Thoracic aorta (tissue), 2 donors: ENCODE measurements at regions not wholly inside any gene's neighbourhood (a gene's known extent, or its start where the extent isn't known, plus 50 kb on each side); places are given as distances from the start of the nearest gene placed in this dataset.
"Not testable (repeated sequence)": the region's sequence is repeated elsewhere in the genome, so short reads cannot be mapped to it uniquely, and the experiment has no call there.

Experiments
- ATAC-seq: fragments of 150-250 bp; one replicate; pipeline ENCODE4 v1.8.0; 2017; ENCODE audit warnings: low read depth; ENCODE audit not compliant: insufficient number of reproducible peaks, low FRiP score
- DNase-seq: peaks from one replicate; pipeline ENCODE4 v3.0.0-alpha.2; 2020; ENCODE audit warnings: low spot score
- H3K27ac ChIP-seq, 2 donors: fragments of 200-600 bp; sonication (generic); 1 replicate in 1 of 2; 2 replicates in 1 of 2; pipeline ENCODE4 v1.5.1; 2016; ENCODE audit warnings: mild to moderate bottlenecking in 2 of 2, moderate library complexity in 2 of 2
- H3K27me3 ChIP-seq: fragments of 200-600 bp; sonication (generic); replicated peaks from 2 replicates; pipeline ENCODE4 v1.6.0; 2016; ENCODE audit warnings: mild to moderate bottlenecking; ENCODE audit not compliant: insufficient read depth
- H3K36me3 ChIP-seq: fragments of 200-600 bp; sonication (generic); one replicate; pipeline ENCODE4 v1.5.1; 2016
- H3K4me1 ChIP-seq, 2 donors: fragments of 200-600 bp; sonication (generic); 1 replicate in 1 of 2; 2 replicates in 1 of 2; pipeline versions ENCODE4 v1.5.1 to v1.6.0; 2016; ENCODE audit warnings: low read depth in 2 of 2, mild to moderate bottlenecking in 1 of 2; ENCODE audit not compliant: control insufficient read depth in 1 of 2
- H3K4me3 ChIP-seq: fragments of 200-600 bp; sonication (generic); 2 replicates; pipeline ENCODE4 v1.5.1; 2016; ENCODE audit warnings: mild to moderate bottlenecking
- H3K9me3 ChIP-seq: fragments of 200-600 bp; sonication (generic); 2 replicates; pipeline ENCODE4 v1.5.1; 2016
- TF ChIP-seq, protein P1 (sequence below): fragments of 200-600 bp; sonication (generic); IDR thresholded peaks from one replicate; pipeline ENCODE4 v1.5.1; 2019; ENCODE audit warnings: antibody characterized with exemption

DNA sequence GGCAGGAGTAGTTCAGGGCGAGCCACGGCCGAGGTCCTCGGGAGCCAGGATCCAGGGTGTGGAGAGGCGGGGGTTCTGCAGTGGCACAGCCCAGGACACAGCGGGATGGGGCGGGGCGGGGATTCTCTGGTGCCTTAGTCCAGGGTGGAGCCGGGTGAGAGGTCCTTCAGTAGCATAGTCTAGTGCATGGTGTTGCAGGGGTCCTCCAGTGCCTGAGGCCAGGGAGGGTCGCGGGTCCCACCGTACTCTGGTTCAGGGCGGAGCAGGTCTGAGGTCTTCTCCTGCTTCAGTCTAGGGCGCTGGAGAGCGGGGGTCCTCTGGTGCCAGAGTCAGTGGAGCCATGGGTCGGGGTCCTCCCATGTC, 131.1 kb downstream of the CCDC74A start:
- Histone ChIP-seq H3K36me3 (no peaks in the 10 kb centered on the region), H3K27me3 (no peaks in the 10 kb centered on the region), H3K27ac (no peak overlapping the region), H3K9me3 (no peaks in the 10 kb centered on the region), H3K4me3 (no peak overlapping the region), H3K4me1 (no peaks in the 10 kb centered on the region)
- TF ChIP-seq, protein P1, sequence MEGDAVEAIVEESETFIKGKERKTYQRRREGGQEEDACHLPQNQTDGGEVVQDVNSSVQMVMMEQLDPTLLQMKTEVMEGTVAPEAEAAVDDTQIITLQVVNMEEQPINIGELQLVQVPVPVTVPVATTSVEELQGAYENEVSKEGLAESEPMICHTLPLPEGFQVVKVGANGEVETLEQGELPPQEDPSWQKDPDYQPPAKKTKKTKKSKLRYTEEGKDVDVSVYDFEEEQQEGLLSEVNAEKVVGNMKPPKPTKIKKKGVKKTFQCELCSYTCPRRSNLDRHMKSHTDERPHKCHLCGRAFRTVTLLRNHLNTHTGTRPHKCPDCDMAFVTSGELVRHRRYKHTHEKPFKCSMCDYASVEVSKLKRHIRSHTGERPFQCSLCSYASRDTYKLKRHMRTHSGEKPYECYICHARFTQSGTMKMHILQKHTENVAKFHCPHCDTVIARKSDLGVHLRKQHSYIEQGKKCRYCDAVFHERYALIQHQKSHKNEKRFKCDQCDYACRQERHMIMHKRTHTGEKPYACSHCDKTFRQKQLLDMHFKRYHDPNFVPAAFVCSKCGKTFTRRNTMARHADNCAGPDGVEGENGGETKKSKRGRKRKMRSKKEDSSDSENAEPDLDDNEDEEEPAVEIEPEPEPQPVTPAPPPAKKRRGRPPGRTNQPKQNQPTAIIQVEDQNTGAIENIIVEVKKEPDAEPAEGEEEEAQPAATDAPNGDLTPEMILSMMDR: no peak
- DNase-seq: no peak
- ATAC-seq: no peak

DNA sequence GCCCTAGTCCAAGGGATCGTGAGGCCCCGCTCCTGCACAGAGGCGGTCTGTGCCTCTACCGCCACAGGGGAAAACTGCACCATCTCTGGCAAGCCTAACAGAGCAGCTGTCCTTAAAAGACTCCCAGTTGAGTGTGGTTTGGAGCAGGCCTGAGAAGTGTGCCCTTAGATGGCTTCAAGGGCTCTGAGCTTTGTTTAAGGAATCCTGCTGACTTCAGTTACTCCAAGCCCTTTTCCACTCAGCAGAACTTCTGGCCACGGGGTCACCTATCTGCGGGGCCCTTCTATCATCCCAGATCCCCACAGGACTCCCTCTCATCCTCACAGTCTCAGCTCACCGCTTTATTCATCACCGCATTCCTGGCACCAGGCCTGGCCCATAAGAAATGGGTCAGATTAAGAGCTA, 131.5 kb downstream of the CCDC74A start:
- Histone ChIP-seq H3K9me3 (no peaks in the 10 kb centered on the region), H3K4me3 (no peak overlapping the region), H3K27ac (no peak overlapping the region), H3K36me3 (no peaks in the 10 kb centered on the region), H3K27me3 (no peaks in the 10 kb centered on the region), H3K4me1 (no peaks in the 10 kb centered on the region)
- no peak for DNase-seq
- ATAC-seq: no peak
- TF ChIP-seq, protein P1: no peak

DNA sequence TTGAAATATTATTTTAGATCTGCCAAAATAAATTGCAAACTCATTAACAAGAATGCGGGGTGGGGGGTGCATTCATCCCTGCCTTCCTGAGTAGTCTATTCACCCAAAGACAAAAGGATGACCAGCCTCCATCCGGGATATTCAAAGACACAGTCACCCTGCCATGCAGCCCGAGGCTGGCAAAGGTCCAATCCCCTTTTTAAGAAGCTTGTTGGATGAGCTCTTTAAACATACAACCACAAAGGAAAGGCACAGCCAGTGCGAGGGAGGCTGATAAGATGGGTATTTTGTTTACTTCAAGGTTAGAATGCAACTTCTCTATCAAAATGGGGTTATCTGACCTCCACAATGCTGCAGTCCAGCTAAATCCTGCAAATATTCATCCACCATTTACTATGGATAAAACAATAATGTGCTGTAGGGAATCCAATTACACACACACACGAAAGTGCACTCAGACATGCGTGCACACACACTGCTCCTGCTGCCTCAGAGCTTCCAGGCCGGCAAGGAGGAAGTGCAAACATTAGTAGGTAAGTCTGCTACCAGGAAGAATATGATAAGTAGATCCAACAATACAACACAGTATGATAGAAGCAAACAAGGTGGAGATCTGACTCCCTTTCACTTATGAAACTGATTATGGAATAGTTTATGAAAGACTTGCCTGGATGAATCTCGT, 133.6 kb downstream of the CCDC74A start:
- not testable (repeated sequence) for H3K27me3 ChIP-seq, H3K27ac ChIP-seq, H3K9me3 ChIP-seq, H3K4me1 ChIP-seq, DNase-seq, ATAC-seq, H3K4me3 ChIP-seq, H3K36me3 ChIP-seq

DNA sequence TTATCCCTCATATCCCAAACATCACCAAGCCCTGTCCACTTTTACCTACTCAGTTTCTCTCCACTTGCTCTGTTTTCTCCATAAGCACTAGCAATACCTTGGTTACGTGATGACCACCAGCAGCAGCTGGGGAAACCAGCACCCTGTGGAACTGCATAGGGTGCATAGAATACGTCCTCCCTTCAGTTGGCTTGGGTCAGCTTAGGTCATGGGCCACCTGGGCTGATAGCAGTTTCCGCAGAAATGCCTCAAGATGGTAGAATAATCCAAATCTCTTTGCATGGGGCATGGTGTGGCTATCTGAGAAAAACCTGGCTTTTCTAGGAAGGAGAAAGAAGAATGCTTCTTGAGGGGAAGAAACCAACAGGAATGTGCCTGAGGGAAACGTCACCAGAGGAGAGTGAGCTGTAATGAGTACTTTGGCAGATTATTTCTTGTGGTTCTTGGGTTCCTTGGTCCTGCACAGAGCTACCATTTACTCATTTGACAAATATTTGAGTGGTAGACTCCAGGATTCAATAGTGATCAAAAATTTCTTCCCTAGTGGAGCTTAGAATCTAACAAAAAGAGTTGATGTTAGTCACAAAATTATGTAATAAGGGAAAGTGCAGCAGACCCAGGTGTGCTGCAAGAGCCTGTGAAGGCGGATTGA, 134.3 kb downstream of the CCDC74A start:
- not testable (repeated sequence) for ATAC-seq, H3K9me3 ChIP-seq, DNase-seq, H3K4me1 ChIP-seq, H3K4me3 ChIP-seq, H3K27me3 ChIP-seq, H3K36me3 ChIP-seq, H3K27ac ChIP-seq

DNA sequence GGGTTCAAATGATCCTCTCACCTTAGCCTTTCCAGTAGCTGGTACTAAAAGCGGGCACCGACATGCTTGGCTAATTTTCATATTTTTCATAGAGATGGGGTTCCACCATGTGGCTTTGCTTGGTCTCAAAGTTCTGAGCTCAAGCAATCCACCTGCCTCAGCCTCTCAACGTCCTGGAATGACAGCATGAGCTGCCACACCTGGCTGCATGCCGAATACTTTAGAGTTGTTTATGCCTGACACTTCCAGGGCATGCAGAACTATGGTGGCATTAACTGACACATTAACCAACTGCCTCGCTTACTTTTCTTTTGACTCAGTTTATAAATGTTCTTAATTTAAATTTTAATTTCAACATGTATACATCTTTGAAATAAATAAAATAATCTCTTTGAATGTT, 135.8 kb downstream of the CCDC74A start:
- not testable (repeated sequence) for H3K4me1 ChIP-seq, ATAC-seq, DNase-seq

DNA sequence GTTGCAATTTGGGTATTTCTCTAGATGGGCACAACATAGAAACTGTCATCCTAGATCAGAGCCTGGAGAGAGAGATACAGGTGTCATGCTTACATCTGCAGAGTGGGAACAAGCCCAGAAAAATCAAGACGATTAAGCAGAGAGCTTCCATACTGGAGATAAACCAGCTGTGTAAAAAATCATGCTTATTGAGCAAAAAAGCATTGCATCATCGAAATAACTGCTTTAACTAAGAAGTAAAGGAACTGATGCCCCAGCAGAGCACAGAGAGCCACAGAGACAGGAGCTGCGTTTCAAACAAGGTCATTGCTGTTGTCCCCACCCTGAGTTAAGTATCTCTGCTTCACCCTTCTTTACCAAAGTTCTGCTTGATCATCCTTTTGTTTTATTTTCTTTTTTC, 138.0 kb downstream of the CCDC74A start:
- H3K27me3 ChIP-seq, H3K9me3 ChIP-seq, H3K4me3 ChIP-seq, ATAC-seq, DNase-seq, H3K4me1 ChIP-seq, H3K27ac ChIP-seq, H3K36me3 ChIP-seq: not testable (repeated sequence)

More for the DNA sequence above, 135.8 kb downstream of the CCDC74A start:
- H3K36me3 ChIP-seq, H3K4me3 ChIP-seq, H3K27me3 ChIP-seq, H3K9me3 ChIP-seq, H3K27ac ChIP-seq: not testable (repeated sequence)

DNA sequence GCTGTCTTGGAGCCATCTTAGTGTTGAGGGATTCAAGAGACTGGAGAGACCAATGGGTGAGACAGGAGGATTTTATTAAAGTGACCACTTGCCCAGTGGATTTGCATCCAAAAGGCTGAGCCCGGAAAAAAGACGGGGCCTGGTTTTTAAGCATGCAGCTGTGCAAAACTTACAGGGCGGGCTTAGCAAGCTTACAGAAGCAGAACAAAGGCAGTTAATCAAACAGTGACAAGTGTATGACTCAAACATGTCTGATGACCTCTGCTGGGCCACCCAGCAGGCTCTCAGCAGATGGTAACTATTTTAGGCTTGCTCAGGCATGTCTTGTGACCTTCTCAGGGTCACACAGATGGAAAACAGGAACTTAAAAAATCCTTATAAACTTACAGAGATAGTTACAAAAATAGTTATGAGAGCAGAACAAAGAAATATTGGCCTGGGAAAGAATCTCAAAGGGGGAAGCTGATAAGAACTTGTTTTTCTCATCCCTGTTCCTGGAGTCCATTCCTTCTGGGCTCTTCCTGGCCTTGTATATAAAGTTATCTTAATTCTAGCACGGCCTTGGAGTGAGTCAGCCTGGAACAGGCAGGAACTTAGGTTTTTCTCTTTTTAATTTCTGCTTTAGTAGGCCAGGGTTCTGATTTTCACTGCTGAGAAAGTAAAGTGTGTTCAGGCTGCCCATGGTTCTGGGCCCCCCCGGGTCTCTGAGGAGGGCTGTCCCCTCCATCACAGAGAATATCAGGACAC, 141.3 kb downstream of the CCDC74A start:
- not testable (repeated sequence) for DNase-seq, H3K36me3 ChIP-seq, H3K9me3 ChIP-seq, H3K4me3 ChIP-seq, H3K27ac ChIP-seq, H3K27me3 ChIP-seq, ATAC-seq
- peaks cover 8 to 19% of the 10 kb centered on the region in 2 donors for H3K4me1 ChIP-seq

DNA sequence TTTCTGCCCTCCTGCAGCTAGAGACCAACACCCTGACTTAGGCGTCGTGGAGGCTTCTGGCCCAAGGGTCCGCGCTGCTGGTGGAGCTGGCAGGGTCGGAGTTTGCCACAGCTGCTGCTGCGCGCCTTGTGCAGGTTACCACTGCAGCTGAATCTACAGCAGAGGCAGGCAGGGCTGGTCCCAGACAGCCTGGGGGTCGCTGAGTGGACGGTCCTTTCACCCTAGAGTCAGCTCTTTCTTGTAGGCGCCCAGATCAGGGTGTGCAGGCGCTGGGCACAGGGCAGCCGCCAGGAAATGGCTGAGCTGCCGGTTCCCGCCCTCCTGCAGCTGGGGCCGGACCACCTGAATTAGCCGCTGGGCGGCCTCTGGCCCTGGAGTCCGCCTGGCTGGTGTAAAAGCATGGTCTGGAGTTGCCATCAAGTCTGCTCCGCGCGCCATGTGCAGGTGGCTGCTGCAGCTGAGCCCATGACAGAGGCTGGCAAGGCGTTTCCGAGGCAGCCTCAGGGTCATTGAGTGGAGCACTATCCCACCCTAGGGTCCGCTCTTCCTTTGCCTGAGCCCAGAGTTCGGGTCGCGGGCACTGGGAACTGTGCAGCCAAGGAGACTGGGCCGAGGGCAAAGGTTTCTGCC, 144.3 kb downstream of the CCDC74A start:
- not testable (repeated sequence) for H3K9me3 ChIP-seq, ATAC-seq, H3K27ac ChIP-seq, DNase-seq, H3K27me3 ChIP-seq, H3K36me3 ChIP-seq
- Histone ChIP-seq H3K4me3 (peak overlapping the region; percentile 70), H3K4me1 (peaks cover 10 to 25% of the 10 kb centered on the region in 2 donors)
